ENCODE measurements at regions not wholly inside any gene's neighbourhood (a gene's known extent, or its start where the extent isn't known, plus 50 kb on each side); places are given as distances from the start of the nearest gene placed in this dataset.
A peak's percentile ranks its signal among the peaks of the same experiment; 100 is the strongest.
"Not testable (repeated sequence)": the region's sequence is repeated elsewhere in the genome, so short reads cannot be mapped to it uniquely, and the experiment has no call there.

DNA sequence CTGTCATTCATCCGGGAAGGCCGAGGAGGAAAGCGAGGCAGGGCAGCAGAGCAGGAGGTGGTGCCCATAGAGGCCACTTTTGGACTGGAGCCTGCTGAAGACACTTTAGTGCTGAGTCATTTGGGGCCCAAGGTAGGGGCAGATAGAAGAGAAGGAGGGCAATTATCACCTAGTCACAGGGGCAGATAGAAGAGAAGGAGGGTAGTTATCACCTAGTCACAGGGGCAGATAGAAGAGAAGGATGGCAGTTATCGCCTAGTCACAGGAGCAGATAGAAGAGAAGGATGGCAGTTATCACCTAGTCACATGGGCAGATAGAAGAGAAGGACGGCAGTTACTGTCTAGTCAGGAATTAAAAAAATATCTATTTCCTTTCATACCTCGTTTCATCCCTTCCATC, 1372.6 kb downstream of the FOXD4L5 start:
- POLR2A ChIA-PET = not testable (repeated sequence)

DNA sequence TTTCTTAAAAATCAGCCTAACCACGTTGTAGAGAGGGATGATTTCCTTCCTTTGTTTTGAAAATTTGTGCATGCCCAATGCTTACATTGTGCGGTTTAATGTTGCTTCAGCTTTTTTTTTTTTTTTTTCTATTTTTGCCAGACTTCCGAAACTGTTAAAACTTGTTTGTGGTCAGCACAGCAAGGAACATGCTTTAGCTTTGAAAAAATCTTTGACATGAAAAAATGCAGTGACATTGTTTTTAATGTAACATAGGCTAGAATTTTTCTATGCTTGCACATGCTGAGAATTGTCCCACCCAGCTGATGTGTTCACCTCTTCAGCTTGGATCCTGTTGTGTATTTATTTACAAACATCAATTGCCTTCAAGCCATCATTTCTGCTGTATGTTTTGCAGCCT, 1375.9 kb downstream of the FOXD4L5 start:
- POLR2A ChIA-PET; CTCF ChIA-PET; DNase-seq (ENCODE audit: extremely low spot score): not testable (repeated sequence)

More for the DNA sequence above, 1372.6 kb downstream of the FOXD4L5 start:
- CTCF ChIA-PET; DNase-seq (ENCODE audit: extremely low spot score): not testable (repeated sequence)

DNA sequence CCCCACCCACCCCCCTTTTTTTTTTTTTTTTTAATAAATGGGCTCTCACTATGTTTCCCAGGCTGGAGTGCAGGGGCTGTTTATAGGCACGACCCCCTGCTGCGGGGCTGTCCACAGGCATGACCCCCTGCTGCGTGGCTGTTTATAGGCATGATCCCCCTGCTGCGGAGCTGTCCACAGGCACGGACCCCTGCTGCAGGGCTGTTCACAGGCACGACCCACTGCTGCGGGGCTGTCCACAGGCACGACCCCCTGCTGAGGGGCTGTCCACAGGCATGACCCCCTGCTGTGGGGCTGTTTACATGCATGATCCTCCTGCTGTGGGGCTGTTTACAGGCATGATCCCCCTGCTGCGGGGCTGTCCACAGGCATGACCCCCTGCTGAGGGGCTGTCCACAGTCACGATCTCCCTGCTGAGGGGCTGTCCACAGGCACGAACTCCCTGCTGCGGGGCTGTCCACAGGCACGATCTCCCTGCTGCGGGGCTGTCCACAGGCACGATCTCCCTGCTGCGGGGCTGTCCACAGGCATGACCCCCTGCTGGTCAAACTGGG, 1385.3 kb downstream of the FOXD4L5 start:
- POLR2A ChIA-PET, CTCF ChIA-PET: not testable (repeated sequence)
- peak; percentile 2 for DNase-seq (ENCODE audit: extremely low spot score)

DNA sequence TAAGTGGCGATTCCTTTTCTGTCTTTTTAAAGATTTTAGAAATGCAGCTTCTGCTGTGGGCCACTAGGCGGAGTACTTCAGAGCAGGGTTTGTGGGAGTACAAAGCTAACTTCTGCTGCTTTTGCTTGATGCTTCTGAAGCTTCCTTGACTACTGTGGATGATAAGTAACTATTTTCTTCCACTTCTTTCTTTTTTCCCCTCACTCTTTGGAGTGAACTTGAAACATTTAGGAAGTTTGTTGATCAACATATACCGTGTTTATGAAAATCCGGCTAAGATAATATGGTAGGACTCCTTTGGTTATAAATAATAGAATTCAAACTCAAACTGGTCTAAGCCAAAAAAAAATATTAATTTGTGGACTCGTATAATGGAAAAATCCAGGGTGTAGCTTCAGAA, 1403.6 kb downstream of the FOXD4L5 start:
- POLR2A ChIA-PET; CTCF ChIA-PET; DNase-seq (ENCODE audit: extremely low spot score): not testable (repeated sequence)

DNA sequence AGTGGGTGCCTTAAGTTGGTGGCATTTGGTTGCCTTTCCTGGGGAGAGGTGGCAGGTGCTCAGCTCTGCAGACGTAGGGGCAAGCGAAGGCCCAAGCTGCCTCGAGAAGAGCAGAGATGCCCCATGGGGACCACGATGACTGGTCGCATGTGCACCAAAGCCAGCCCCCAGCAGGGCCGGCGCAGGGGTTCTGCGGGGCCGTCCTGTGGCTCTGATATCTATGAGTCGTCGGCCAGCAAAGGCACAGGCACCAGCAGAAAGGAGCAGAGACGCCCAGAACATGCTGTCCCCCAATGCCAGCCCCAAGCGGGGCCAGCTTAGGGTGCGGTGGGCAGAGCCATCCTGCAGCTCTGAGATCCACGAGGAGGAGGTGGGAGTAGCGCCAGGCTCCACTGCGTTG, 1408.6 kb downstream of the FOXD4L5 start:
- POLR2A ChIA-PET; DNase-seq (ENCODE audit: extremely low spot score); CTCF ChIA-PET: not testable (repeated sequence)

DNA sequence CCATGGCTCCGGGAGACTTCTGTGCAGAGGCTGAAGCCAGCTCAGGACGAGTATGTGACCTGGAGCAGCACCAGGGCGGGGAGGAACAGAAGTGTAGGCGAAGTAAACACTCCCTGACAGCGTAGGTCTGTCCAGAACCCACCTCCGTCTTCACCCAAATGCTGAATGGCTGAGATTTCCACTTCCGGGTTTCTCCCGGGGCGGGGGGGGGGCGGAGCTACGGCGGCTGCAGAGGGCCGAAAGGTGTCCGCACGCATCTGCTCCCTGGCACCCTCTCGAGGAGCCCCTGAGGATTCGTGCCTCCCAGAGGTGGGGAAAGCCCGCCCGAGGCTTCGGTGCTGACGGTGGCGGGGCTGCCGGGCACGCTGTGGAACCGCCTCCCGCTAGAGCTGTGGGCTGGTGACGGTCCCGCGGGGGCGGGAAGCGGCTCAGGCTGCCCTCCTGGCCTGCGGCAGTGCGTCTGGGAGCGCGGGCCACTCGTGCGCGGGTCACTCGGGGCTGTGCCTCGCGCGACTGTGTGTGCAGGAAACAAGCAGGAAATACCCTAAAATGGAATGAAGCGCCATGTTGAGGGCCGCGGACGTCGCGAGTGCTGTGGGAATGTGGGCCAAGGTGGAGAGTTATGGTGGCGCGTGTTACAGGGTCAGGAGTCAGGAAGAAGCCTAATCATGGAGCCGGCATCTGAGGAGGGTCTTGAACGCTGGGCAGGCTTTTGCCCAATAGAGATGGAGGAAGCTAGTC, 1425.4 kb downstream of the FOXD4L5 start:
- CTCF ChIA-PET = no interaction called here
- POLR2A ChIA-PET = no interaction called here
- TF ChIP-seq ELF4 (IDR thresholded peaks at IDR 0.05) = no peak
- no peak for TF ChIP-seq LEF1 (IDR thresholded peaks at IDR 0.05; ENCODE audit: borderline replicate concordance)
- TF ChIP-seq NFRKB (IDR thresholded peaks at IDR 0.05) = no peak
- no peak for TF ChIP-seq L3MBTL2 (conservative IDR thresholded peaks at IDR 0.05)
- no peak for TF ChIP-seq TARDBP (IDR thresholded peaks at IDR 0.05)
- TF ChIP-seq ARNT (IDR thresholded peaks at IDR 0.05) = no peak
- no peak for DNase-seq (ENCODE audit: extremely low spot score)

DNA sequence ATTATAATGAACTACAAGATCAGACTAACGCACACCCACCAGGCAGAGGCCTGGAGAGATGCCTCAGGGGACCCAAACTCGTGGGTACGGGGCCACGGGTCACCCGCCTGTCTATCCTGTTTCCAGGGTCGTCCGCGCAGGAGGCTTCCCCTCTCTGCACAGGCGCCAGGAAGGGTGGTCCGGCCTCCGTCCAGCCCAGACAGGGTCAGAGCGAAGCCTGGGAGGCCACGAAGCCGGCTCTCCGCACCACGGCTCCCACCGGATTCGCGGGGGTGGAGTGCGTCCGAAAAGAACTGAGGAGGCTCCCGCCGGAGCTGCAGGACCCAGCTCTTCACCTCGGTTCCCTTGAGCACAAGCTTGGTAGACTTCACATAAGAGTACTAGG, 1425.9 kb downstream of the FOXD4L5 start:
- CTCF ChIA-PET, POLR2A ChIA-PET: not testable (repeated sequence)

DNA sequence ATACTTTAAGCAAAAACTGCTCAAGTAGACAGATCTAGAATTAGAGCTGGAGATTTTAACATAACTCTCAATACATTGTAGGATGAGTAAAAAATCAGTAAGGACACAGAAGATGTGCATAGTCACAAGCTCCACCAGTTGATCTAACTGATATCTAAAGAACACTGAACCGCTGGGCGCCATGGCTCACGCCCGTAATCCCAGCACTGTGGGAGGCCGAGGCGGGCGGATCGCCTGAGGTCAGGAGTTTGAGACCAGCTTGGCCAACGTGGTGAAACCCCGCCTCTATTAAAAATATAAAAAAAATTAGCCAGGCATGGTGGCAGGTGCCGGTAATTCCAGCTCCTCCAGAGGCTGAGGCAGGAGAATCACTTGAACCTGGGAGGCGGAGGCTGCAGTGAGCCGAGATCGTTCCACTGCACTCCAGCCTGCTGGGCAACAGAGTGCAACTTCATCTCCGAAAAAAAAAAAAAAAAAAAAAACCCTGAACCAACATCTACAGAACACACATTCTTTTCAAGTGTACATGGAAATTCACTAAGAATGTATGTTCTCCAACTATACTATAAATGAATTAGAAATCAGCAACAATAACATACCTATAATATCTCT, 1431.8 kb downstream of the FOXD4L5 start:
- POLR2A ChIA-PET; DNase-seq (ENCODE audit: extremely low spot score); CTCF ChIA-PET: not testable (repeated sequence)

More for the DNA sequence above, 1425.9 kb downstream of the FOXD4L5 start:
- not testable (repeated sequence) for DNase-seq (ENCODE audit: extremely low spot score)

DNA sequence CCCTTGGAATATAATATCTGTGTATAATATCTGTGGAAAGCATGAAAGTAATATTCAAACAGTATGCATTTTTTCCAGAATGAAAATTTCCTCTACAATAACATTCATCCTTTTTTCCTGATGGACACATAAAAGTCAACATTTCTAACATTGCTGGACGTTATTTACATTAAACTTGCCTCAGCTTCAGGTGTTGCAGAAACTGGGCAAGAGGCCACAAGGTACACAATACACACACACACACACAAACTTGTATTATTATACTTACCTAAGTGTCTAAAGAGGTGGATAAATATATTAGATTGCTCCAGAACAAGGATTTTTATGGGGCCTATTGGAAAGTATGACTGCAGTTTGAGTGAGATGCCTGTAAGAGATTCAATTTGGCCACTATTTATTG, 1460.2 kb downstream of the FOXD4L5 start:
- POLR2A ChIA-PET, CTCF ChIA-PET: not testable (repeated sequence)

DNA sequence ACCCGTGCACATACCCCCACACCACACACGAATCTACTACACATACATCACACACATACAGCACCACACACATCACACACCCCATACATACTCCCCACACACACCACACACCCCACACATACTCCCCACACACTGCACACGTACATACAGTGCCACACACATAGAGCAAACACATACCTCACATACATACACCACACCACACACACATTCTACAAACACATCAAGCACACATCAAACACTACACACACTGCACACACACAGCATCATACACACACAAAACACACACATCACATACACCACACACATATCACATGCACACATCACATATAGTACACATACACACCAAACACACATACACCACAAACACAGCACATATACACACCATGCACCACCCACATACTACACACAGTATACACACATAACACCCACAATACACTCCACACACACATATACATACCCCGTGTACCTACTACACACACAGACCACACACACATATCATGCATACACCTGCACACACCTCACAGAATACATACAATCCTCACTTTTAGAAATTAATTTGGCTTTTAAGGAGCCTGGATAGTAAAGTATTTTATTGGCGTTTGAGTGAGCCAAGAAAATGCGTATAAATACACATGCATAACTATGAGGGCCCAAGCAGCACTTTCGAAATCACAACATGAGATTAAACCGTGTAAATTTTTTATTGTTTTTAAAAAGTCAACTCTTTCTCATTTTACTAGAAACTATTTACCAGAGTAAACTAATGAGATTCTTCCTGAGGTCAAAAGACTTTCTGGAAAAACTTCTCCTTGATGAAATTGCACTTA, 1461.4 kb downstream of the FOXD4L5 start:
- DNase-seq (ENCODE audit: extremely low spot score) = peak; percentile 15
- POLR2A ChIA-PET, CTCF ChIA-PET: not testable (repeated sequence)

More for the DNA sequence above, 1460.2 kb downstream of the FOXD4L5 start:
- DNase-seq (ENCODE audit: extremely low spot score) = not testable (repeated sequence)

DNA sequence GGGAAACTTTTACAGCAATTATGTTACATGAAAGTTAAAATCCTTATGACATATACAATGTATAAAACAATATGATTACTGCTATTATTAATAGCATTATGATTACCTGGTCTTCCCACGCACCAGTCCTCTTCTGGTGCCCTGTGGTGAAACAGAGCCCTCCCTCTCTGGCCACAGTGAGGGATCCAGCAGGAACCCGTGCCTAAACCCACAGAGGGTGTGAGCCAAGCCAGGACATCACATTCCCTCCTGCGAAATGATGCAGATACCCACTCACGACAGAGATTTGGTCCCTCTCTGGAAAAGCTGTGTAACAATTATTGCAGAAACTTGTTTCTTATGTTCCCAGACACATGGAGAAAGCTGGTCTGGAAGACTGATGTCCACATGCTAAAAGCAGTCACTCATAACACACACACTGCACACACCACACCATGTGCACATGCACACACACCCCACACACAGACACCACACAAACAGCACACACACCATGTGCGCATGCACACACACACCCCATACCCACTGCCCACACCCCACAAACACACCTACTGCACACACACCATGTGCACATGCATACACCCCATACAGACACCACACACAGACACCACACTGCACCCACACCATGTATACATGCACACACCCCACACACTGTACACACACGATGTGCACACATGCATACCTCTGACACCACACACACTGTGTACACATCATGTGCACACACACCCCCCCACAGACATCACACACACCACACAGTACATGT, 1462.2 kb downstream of the FOXD4L5 start:
- CTCF ChIA-PET = not testable (repeated sequence)

DNA sequence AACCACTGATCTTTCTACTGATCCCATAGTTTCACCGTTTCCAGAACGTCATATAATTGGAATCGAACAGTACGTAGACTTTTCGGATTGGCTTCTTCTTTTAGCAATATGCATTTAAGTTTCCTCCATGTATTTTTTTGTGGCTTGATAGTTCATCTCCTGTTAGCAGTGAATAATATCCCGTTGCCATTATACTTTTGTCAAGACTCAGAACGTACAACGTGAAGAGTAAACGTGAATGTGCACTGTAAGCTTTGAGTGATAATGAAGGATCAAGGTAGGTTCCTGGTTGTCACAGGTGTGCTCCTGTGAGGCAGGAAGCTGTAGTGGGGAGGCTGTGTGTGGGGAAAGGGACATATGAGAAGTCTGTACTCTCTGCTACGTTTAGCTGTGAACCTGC, 1463.7 kb downstream of the FOXD4L5 start:
- CTCF ChIA-PET; POLR2A ChIA-PET; DNase-seq (ENCODE audit: extremely low spot score): not testable (repeated sequence)

More for the DNA sequence above, 1462.2 kb downstream of the FOXD4L5 start:
- POLR2A ChIA-PET; DNase-seq (ENCODE audit: extremely low spot score): not testable (repeated sequence)

DNA sequence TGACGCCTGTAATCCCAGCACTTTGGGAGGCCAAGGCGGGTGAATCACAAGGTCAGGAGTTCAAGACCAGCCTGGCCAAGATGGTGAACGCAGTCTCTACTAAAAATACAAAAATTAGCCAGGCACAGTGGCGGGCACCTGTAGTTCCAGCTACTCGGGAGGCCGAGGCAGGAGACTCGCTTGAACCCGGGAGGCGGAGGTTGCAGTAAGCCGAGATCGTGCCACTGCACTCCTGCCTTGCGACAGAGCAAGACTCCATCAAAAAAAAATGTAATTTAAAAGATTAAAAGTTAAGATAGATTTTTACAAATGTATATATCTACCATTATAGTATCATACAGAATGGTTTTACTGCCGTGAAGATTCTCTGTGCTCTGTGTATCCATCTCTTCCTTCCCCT, 1464.1 kb downstream of the FOXD4L5 start:
- DNase-seq (ENCODE audit: extremely low spot score); POLR2A ChIA-PET; CTCF ChIA-PET: not testable (repeated sequence)

DNA sequence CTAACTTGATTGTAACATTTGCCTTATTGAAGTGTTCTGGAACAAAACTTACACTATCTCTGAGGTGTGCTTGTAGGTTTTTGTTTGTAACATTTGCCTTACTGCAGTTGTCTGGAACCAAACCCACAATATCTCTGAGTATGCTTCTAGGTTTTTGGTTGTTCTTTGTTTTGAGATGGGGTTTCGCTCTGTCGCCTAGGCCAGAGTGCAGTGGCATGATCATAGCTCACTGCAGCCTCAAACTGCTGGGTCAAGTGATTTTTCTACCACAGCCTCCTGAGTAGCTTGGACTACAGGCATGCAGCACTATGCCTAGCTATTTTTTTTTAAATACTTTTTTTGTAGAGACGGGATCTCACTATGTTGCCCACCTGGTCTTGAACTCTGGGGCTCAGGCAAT, 1464.6 kb downstream of the FOXD4L5 start:
- POLR2A ChIA-PET; DNase-seq (ENCODE audit: extremely low spot score); CTCF ChIA-PET: not testable (repeated sequence)
